Right cardiac atrium (tissue), 5 donors: ENCODE measurements at regions not wholly inside any gene's neighbourhood (a gene's known extent, or its start where the extent isn't known, plus 50 kb on each side); places are given as distances from the start of the nearest gene placed in this dataset.
A peak's percentile ranks its signal among the peaks of the same experiment; 100 is the strongest.

ENCODE experiments used
- ATAC-seq, 2 donors: fragments of 200-7000 bp; cut with Tn5 transposase; one replicate each; pipeline versions ENCODE4 v1.8.0 to v1.9.1; 2020; ENCODE audit warnings: moderate library complexity in 2 of 2, mild to moderate bottlenecking in 1 of 2
- DNase-seq, 3 donors: peaks; one replicate each; pipeline ENCODE4 v3.0.0-alpha.2; 2020
- H3K27ac ChIP-seq: one replicate; pipeline ENCODE4 v1.5.1; 2013; ENCODE audit warnings: mild to moderate bottlenecking, low read length, control low read depth, moderate library complexity
- H3K27me3 ChIP-seq: one replicate; pipeline ENCODE4 v1.6.1; 2013; ENCODE audit not compliant: control insufficient read depth, insufficient read depth
- H3K4me1 ChIP-seq: one replicate; pipeline ENCODE4 v1.6.1; 2013; ENCODE audit warnings: low read length; ENCODE audit not compliant: control insufficient read depth, insufficient read depth
- H3K4me3 ChIP-seq: one replicate; pipeline ENCODE4 v1.5.1; 2013; ENCODE audit warnings: low read length, control low read depth
- H3K9me3 ChIP-seq: one replicate; pipeline ENCODE4 v1.6.1; 2013; ENCODE audit warnings: low read length; ENCODE audit not compliant: control insufficient read depth
- WGBS: extraction: QIAGEN DNeasy Blood & Tissue Kit; methylation state at CpG from one replicate; pipeline ENCODE4 v1.1.7; 2013; 5-methylcytosine and 5-hydroxymethylcytosine counted together
- intact Hi-C, 4 donors: fragments of 100-400 bp; cut with DNase I; formaldehyde crosslinking; loops; one replicate each; pipeline versions ENCODE4 v1.11.0 to v1.14.0; 2022 to 2023
- donor health status: healthy with polysubstance abuse.
- donor health status: DM: no; HTN: yes; CAD: no.
- donor health status: DM: no; HTN: no; CAD: no.
- donor health status: DM: no; HTN: yes; CAD: no; lungs with severe emphysema.
- donor health status: DM: yes; HTN: yes; CAD: no.

DNA sequence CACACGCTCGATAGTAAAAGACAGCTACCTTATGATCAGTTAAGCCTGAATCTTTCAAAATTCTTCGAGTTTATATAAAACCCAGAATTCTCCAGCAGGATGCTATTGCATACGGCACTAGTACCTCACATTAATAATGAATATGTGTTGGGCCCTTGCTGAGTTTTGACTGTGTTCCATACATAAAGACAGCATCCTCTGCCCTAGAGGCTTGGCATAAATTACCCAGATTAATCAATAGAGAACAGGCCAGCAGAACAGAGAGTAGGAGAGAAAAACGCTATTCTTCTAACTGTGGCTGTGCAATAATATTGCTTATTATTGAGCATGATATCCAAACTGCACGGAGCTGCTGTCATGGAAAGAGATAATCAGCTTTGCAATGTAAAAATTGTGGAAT, 194.3 kb downstream of the SOX11 start:
- no peaks in the 10 kb centered on the region for H3K9me3 ChIP-seq
- no peak for ATAC-seq
- no peak overlapping the region for H3K27ac ChIP-seq
- intact Hi-C loops: no loop called here
- no peak overlapping the region for H3K4me3 ChIP-seq
- no peaks in the 10 kb centered on the region for H3K27me3 ChIP-seq
- DNase-seq: no peak
- WGBS: 81% methylated on average over 6 of the region's 6 CpGs
- H3K4me1 ChIP-seq: no peaks in the 10 kb centered on the region

DNA sequence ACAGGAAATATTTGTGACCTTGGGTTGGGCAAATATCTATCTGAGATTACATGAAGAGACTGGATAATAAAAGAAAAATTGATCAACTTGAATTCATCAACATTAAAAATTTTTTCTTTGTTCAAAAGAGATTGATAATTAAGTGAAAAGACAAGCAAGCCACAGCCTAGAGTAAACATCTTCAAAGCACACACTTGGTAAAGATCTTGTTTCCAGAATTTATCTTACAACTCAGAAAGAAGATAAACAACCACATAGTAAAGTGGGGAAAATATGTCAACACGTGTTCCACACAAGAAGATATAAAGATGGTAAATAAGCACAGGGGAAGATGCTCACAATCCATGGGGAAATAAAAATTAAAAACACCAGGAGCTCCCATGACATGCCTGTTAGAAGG, 195.9 kb downstream of the SOX11 start:
- 42% methylated on average over 1 of the region's 1 CpG for WGBS
- intact Hi-C loops: no loop called here

DNA sequence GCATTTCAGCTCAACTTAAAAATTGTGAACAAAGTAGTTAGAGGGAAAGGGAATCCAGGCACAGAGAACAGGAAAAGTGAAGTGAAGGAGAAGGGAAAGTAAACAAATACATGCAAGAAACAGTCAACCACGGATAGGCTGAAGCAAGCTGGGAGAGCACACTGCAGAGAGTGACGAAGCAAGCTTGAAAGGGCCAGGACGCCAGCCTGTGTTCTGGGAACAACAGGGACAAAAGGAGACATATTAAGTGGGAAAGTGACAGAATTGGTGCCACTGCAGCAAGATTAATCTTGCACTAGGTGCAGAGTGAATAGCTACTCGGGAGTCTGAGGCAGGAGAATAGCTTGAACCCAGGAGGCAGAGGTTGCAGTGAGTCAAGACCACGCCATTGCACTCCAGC, 197.3 kb downstream of the SOX11 start:
- Histone ChIP-seq H3K4me1 (no peaks in the 10 kb centered on the region), H3K4me3 (no peak overlapping the region), H3K27ac (no peak overlapping the region), H3K27me3 (no peaks in the 10 kb centered on the region), H3K9me3 (no peaks in the 10 kb centered on the region)
- 70% methylated on average over 5 of the region's 5 CpGs for WGBS
- intact Hi-C loops: no loop called here
- no peak for ATAC-seq
- no peak for DNase-seq

More for the DNA sequence above, 195.9 kb downstream of the SOX11 start:
- DNase-seq (no peak), ATAC-seq (no peak)
- no peak overlapping the region for H3K4me3 ChIP-seq
- no peaks in the 10 kb centered on the region for H3K4me1 ChIP-seq
- no peak overlapping the region for H3K27ac ChIP-seq
- no peaks in the 10 kb centered on the region for H3K27me3 ChIP-seq
- no peaks in the 10 kb centered on the region for H3K9me3 ChIP-seq

DNA sequence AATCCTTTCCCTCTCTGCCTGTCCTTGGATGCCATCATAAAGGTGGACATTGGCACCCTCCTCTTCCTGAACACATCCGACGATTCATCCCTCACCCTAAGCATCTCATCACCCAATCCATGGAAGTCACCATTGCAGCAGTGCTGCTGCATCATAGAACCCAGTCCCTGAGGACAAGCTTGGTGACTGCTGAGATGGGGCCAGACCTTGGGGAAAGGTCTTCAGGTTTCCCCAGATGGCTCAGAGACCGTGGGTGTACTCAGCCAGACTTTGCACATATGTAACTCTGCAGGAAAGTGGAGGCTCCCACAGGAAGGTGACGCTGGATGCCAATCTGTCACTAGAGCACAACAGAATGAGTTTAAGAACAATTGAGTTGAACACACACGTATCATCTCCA, 202.2 kb downstream of the SOX11 start:
- Histone ChIP-seq H3K4me3 (no peak overlapping the region), H3K9me3 (no peaks in the 10 kb centered on the region), H3K27ac (no peak overlapping the region), H3K27me3 (no peaks in the 10 kb centered on the region), H3K4me1 (no peaks in the 10 kb centered on the region)
- intact Hi-C loops: no loop called here
- WGBS: 64% methylated on average over 5 of the region's 5 CpGs
- no peak for ATAC-seq
- DNase-seq: no peak

DNA sequence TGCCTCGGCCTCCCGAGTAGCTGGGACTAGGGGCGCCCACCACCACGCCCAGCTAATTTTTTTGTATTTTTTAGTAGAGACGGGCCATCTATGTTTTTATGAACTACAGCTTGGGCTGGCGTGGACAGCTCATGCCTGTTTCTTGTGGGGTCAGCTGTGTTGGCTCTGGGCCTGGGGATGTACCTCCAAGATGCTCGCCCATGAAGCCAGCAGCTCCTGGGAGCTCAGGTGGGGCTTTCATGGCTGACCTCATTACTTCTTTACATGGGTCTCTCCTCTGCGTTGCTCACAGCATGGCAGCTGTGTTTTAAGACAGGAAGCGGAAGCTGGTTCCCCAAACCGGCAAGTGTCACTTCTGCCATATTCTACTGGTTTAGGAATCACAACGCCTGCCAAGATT, 203.1 kb downstream of the SOX11 start:
- no peak for ATAC-seq
- Histone ChIP-seq H3K27me3 (no peaks in the 10 kb centered on the region), H3K9me3 (no peaks in the 10 kb centered on the region), H3K4me3 (no peak overlapping the region), H3K27ac (no peak overlapping the region), H3K4me1 (no peaks in the 10 kb centered on the region)
- intact Hi-C loops: no loop called here
- 91% methylated on average over 11 of the region's 11 CpGs for WGBS
- DNase-seq: no peak

DNA sequence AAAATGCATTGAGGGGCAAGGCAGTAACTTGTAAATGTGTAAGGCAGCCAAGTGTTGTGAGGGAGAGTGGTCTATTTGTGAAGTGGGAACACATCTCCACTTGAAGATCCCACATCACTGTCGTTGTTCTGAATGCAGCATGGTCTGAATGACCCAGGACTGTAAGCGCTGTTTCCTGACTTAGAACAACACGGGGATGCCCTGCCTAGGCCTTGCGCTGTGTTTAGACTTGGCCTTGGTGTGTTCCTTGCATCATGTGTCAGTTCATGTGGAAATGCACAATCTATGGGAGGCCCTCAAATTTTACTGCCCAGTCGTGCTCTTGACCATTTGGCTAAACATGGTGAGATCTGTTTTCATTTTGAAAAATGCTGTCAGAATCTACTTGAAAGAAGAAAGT, 205.1 kb downstream of the SOX11 start:
- intact Hi-C loops: no loop called here
- H3K27me3 ChIP-seq: no peaks in the 10 kb centered on the region
- DNase-seq (no peak), ATAC-seq (no peak)
- H3K27ac ChIP-seq: no peak overlapping the region
- H3K4me1 ChIP-seq: no peaks in the 10 kb centered on the region
- H3K4me3 ChIP-seq: no peak overlapping the region
- 86% methylated on average over 5 of the region's 5 CpGs for WGBS
- H3K9me3 ChIP-seq: no peaks in the 10 kb centered on the region

DNA sequence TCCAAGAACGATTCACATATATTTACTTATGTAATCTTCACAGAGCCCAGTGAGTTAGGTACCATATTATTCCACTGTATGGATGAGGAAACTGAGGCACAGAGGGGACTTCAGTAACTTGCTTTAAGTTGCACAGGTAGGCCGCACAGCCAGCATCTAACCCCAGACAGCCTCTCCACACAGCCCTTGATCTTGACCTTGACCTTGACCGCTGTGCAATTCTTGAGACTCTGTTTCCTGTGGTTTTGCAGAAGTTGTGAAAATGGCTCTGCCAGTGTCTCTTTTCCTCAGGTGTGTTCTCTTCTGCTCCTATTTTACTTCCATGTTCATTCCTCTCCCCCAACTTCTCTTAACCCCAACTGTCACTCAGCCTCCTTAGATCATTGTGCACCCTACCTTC, 206.5 kb downstream of the SOX11 start:
- WGBS: 89% methylated on average over 3 of the region's 3 CpGs
- no peaks in the 10 kb centered on the region for H3K4me1 ChIP-seq
- ATAC-seq (no peak), DNase-seq (no peak)
- no peaks in the 10 kb centered on the region for H3K9me3 ChIP-seq
- H3K27ac ChIP-seq: no peak overlapping the region
- H3K4me3 ChIP-seq: no peak overlapping the region
- intact Hi-C loops: no loop called here
- H3K27me3 ChIP-seq: no peaks in the 10 kb centered on the region

DNA sequence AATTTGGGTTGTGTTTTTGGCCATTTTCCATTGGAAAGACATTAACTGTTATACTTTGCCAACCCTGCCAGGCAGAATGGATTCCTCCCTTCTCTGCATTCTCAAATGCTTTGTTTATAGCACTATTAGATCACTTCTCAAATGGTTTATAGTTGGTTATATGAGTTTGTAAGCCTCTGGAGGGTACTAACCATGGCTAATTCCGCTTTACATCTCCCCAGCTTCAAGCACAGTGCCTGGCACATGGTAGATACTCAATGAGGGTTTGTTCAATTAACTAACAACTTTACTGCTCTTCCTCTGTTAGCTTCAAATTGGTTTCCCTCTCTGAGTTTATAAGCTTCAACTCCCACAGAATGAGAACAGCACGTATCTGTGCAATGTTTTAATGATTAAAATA, 213.5 kb downstream of the SOX11 start:
- WGBS: 73% methylated on average over 2 of the region's 2 CpGs
- intact Hi-C loops: no loop called here

DNA sequence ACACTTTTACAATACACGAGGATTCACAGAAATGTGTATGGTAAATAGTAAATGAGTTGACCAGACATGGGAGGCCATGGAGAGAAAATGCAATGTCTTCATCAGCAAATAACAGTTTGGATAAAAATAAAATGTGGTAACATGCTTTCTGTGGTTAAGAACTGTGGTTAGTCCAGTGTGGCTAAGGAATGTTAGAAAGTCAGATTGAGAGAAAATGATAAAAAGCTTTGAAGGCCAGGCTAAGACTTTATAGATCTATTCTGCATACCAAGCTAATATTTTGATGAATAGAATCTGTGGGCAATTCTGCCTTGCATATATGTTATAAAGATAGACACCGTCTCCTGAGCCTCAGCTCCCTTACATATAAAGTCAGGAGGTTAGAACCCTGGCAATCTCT, 215.9 kb downstream of the SOX11 start:
- H3K4me3 ChIP-seq: no peak overlapping the region
- WGBS: 85% methylated on average over 2 of the region's 2 CpGs
- DNase-seq: no peak
- no peak for ATAC-seq
- no peaks in the 10 kb centered on the region for H3K9me3 ChIP-seq
- intact Hi-C loops: no loop called here
- H3K27me3 ChIP-seq: no peaks in the 10 kb centered on the region
- H3K27ac ChIP-seq: no peak overlapping the region
- no peaks in the 10 kb centered on the region for H3K4me1 ChIP-seq

More for the DNA sequence above, 213.5 kb downstream of the SOX11 start:
- no peak overlapping the region for H3K4me3 ChIP-seq
- DNase-seq (no peak), ATAC-seq (no peak)
- no peaks in the 10 kb centered on the region for H3K27me3 ChIP-seq
- H3K27ac ChIP-seq: no peak overlapping the region
- no peaks in the 10 kb centered on the region for H3K9me3 ChIP-seq
- no peaks in the 10 kb centered on the region for H3K4me1 ChIP-seq

DNA sequence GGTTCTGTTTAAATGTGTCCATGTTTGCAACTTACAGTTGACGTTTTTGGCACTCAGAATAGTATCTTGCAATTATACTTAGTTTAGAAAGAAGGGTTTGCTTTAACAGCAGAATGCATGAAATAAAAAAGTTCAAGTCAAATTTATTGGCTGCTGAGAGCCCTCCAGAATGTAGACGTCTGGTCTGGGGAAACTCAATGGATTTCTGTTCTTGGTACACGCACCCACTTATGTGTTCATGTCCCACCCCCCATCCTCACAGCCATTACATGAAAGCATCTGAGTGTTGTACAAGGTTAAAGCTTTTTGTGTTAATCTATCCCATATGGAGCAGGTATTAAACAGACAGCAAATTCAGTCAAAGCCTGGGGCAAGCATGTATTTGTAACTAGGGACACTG, 219.5 kb downstream of the SOX11 start:
- DNase-seq (no peak), ATAC-seq (no peak)
- H3K9me3 ChIP-seq: no peaks in the 10 kb centered on the region
- H3K27ac ChIP-seq: no peak overlapping the region
- WGBS: 53% methylated on average over 3 of the region's 3 CpGs
- H3K27me3 ChIP-seq: no peaks in the 10 kb centered on the region
- no peak overlapping the region for H3K4me3 ChIP-seq
- peaks cover 3% of the 10 kb centered on the region for H3K4me1 ChIP-seq
- intact Hi-C loops: no loop called here

DNA sequence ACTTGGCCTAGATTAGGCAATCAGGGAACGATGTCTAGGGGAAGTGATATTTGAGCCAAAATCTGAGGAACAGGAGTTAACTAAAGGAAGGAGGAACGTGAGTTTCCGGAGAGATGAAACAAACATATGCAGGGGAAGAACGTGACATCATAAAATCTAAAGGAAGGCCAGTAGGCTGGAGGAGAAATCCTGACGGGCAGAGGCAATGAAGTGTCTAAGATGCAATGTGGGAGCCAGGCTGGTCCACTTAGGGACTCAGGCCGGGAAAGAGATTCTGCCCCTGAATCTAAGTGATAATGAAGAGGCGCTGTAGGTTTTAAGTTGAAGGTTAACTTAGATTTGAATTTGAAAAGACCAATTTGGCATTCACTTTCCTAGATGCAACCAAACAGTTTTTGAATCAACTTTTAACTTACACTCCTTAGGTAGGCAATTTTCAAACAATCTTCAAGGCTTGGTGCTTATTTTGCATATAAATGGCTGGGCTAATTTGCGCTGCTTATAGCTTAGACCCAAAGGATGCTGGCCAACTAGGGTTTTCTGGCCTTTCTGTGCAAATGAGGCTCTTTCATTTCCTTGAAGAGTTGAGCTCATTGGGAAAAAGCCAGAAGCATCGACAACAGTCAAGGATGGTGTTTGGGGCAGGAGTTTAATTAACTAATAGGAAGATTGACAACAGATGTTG, 221.7 kb downstream of the SOX11 start:
- Histone ChIP-seq H3K9me3 (no peaks in the 10 kb centered on the region), H3K4me1 (peaks cover 3% of the 10 kb centered on the region), H3K27ac (peak overlapping the region; percentile 69), H3K4me3 (no peak overlapping the region), H3K27me3 (no peaks in the 10 kb centered on the region)
- DNase-seq (no peak), ATAC-seq (no peak)
- 51% methylated on average over 9 of the region's 9 CpGs for WGBS
- intact Hi-C loops: no loop called here
